ENCODE measurements at regions not wholly inside any gene's neighbourhood (a gene's known extent, or its start where the extent isn't known, plus 50 kb on each side); places are given as distances from the start of the nearest gene placed in this dataset.

DNA sequence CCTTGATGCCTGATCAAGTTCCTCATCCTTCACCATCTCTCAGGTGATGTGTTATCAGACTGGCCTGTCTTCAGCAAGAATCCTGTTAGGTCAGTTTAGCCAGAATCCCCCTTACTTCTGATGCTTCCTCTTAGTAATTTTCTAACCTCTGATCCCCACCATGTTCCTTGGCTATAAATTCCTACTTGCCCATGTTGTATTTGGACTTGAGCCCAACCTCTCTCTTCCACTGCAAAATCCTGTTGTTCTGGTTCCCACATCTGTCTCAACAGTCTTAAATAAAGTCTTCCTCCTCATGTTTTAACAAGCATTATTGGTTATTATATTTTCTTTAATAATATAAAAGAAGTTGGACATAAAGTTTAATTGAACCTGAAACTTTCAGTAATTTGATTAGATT is 987.8 kb upstream of the USP15 start:
- TF ChIP-seq, protein P1, sequence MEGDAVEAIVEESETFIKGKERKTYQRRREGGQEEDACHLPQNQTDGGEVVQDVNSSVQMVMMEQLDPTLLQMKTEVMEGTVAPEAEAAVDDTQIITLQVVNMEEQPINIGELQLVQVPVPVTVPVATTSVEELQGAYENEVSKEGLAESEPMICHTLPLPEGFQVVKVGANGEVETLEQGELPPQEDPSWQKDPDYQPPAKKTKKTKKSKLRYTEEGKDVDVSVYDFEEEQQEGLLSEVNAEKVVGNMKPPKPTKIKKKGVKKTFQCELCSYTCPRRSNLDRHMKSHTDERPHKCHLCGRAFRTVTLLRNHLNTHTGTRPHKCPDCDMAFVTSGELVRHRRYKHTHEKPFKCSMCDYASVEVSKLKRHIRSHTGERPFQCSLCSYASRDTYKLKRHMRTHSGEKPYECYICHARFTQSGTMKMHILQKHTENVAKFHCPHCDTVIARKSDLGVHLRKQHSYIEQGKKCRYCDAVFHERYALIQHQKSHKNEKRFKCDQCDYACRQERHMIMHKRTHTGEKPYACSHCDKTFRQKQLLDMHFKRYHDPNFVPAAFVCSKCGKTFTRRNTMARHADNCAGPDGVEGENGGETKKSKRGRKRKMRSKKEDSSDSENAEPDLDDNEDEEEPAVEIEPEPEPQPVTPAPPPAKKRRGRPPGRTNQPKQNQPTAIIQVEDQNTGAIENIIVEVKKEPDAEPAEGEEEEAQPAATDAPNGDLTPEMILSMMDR (conservative IDR thresholded peaks at IDR 0.05; ENCODE audit: low read length) = no peak
- TF ChIP-seq EZH2phosphoT487 (IDR thresholded peaks at IDR 0.05; ENCODE audit: borderline replicate concordance, low read depth, low read length) = no peak

All from OCI-LY7 (cell line).